Tongue (tissue), 1 donor: ENCODE measurements at regions not wholly inside any gene's neighbourhood (a gene's known extent, or its start where the extent isn't known, plus 50 kb on each side); places are given as distances from the start of the nearest gene placed in this dataset.
"Not testable (repeated sequence)": the region's sequence is repeated elsewhere in the genome, so short reads cannot be mapped to it uniquely, and the experiment has no call there.

Source experiments
- DNase-seq: peaks from one replicate; pipeline ENCODE4 v3.0.0-alpha.2; 2015

GRCh38 chr2:40955042-40955441, 503.2 kb upstream of the SLC8A1 start:
- DNase-seq, result no peak

- no peak for DNase-seq
Observed at GRCh38 chr2:40955635-40956034, 503.7 kb upstream of the SLC8A1 start.

- DNase-seq, result no peak
Observed at GRCh38 chr2:40957508-40957907, 505.6 kb upstream of the SLC8A1 start.

GRCh38 chr2:40962026-40962425, 510.1 kb upstream of the SLC8A1 start:
- DNase-seq, result peak; percentile 38

- no peak for DNase-seq
Observed at GRCh38 chr2:40964509-40965250, 512.8 kb upstream of the SLC8A1 start.

- no peak for DNase-seq
Observed at GRCh38 chr2:40967451-40967850, 515.6 kb upstream of the SLC8A1 start.

GRCh38 chr2:40975151-40975550, 523.3 kb upstream of the SLC8A1 start:
- no peak for DNase-seq

GRCh38 chr2:40997362-40997761, 545.5 kb upstream of the SLC8A1 start:
- DNase-seq, result no peak

- DNase-seq, result no peak
Observed at GRCh38 chr2:41000374-41000773, 548.5 kb upstream of the SLC8A1 start.

GRCh38 chr2:41000906-41001305, 549.0 kb upstream of the SLC8A1 start:
- DNase-seq, result no peak

GRCh38 chr2:41004700-41005099, 552.8 kb upstream of the SLC8A1 start:
- DNase-seq, result peak; percentile 5

GRCh38 chr2:41020358-41020757, 568.5 kb upstream of the SLC8A1 start:
- DNase-seq, result peak; percentile 39

- DNase-seq, result peak; percentile 23
Observed at GRCh38 chr2:41024816-41025215, 572.9 kb upstream of the SLC8A1 start.

GRCh38 chr2:41026613-41027012, 574.7 kb upstream of the SLC8A1 start:
- DNase-seq, result no peak

GRCh38 chr2:41027095-41027494, 575.2 kb upstream of the SLC8A1 start:
- no peak for DNase-seq

- DNase-seq, result no peak
Observed at GRCh38 chr2:41031282-41031681, 579.4 kb upstream of the SLC8A1 start.

- peak; percentile 3 for DNase-seq
Observed at GRCh38 chr2:41032715-41033114, 580.8 kb upstream of the SLC8A1 start.

- no peak for DNase-seq
Observed at GRCh38 chr2:41033127-41033526, 581.2 kb upstream of the SLC8A1 start.

GRCh38 chr2:41038408-41038807, 586.5 kb upstream of the SLC8A1 start:
- DNase-seq, result no peak

- not testable (repeated sequence) for DNase-seq
Observed at GRCh38 chr2:41039750-41040149, 587.9 kb upstream of the SLC8A1 start.

GRCh38 chr2:41040782-41041520, 589.1 kb upstream of the SLC8A1 start:
- DNase-seq, result no peak

GRCh38 chr2:41042343-41042742, 590.5 kb upstream of the SLC8A1 start:
- no peak for DNase-seq

- DNase-seq, result peak; percentile 75
Observed at GRCh38 chr2:41061356-41061755, 609.5 kb upstream of the SLC8A1 start.

- DNase-seq, result no peak
Observed at GRCh38 chr2:41062336-41062735, 610.4 kb upstream of the SLC8A1 start.
